Esophagus (tissue), 2 donors: ENCODE measurements at regions not wholly inside any gene's neighbourhood (a gene's known extent, or its start where the extent isn't known, plus 50 kb on each side); places are given as distances from the start of the nearest gene placed in this dataset.

ENCODE experiments used
- H3K27ac ChIP-seq, 2 donors: one replicate each; pipeline ENCODE4 v1.5.1; 2013; ENCODE audit warnings: low read depth in 2 of 2, mild to moderate bottlenecking in 2 of 2, inconsistent platforms in 1 of 2, low read length in 1 of 2, moderate library complexity in 1 of 2
- H3K27me3 ChIP-seq, 2 donors: one replicate each; pipeline ENCODE4 v1.6.1; 2013; ENCODE audit warnings: low read length in 2 of 2, control low read depth in 1 of 2, mild to moderate bottlenecking in 1 of 2; ENCODE audit not compliant: insufficient read depth in 2 of 2, control insufficient read depth in 1 of 2
- H3K36me3 ChIP-seq, 2 donors: one replicate each; pipeline ENCODE4 v1.6.1; 2013; ENCODE audit warnings: low read length in 1 of 2; ENCODE audit not compliant: control insufficient read depth in 2 of 2, insufficient read depth in 2 of 2
- H3K4me1 ChIP-seq, 2 donors: one replicate each; pipeline ENCODE4 v1.6.1; 2013; ENCODE audit warnings: low read length in 1 of 2; ENCODE audit not compliant: control insufficient read depth in 2 of 2, insufficient read depth in 2 of 2
- H3K4me3 ChIP-seq, 2 donors: one replicate each; pipeline ENCODE4 v1.5.1; 2013; ENCODE audit warnings: low read length in 2 of 2, mild to moderate bottlenecking in 2 of 2, low read depth in 1 of 2, moderate library complexity in 1 of 2
- H3K9me3 ChIP-seq, 2 donors: one replicate each; pipeline ENCODE4 v1.6.1; 2013; ENCODE audit warnings: mild to moderate bottlenecking in 2 of 2, low read depth in 1 of 2, low read length in 1 of 2, moderate library complexity in 1 of 2; ENCODE audit not compliant: control insufficient read depth in 2 of 2, insufficient read depth in 1 of 2
- WGBS, 2 donors: extraction: QIAGEN DNeasy Blood & Tissue Kit; methylation state at CpG; one replicate each; pipeline ENCODE4 v1.1.7; 2013; 5-methylcytosine and 5-hydroxymethylcytosine counted together
- donor health status: healthy with polysubstance abuse.
- donor health status: Bipolar disorder and iron deficiency.

DNA sequence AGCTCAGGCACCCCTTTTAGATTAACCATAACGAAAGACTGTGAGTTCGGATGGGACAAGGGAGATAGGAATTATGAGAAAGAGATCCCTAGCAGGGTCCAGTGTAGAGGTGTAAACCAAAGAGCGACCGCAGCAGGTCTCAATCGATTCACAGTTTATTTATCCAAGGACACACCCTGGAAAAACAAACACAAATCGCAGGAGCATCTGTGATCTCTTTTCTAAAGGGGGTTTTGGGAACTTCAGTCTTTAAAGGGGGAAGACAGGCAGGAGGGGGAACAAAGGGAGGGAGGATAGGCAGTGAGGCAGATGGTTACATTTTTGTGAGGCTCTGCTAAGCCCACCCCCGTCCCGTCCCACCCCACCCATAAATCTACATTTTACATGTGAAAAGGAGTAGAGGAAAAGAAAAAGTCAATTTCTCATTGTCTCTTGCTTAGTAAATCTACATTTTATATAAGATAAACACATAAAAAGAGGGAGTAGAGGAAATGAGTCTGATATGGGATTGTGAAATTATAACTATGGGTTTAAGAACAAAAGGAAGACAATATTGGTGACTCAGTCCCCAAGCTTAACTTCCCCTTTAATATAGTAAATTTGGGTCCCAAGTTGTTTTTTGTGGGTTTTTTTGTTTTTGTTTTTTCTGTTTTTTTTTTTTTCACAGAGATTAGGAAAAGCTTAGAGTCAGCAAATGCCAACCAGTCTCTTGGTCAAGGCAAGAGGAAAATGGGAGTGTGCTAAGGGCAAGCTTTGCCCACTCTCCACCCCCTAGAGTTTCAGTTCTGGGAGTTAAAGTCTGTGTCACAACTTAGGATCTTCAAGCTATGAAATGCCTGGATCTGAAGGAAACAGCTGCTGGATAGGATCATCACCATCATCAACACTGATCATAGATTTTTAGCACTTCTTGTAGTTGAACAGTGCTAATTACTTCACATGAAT, 160.9 kb upstream of the CDH5 start:
- WGBS, 2 donors, result 44 to 53% methylated on average over 8 of the region's 8 CpGs
- no peaks in the 10 kb centered on the region for H3K27me3 ChIP-seq
- no peak overlapping the region for H3K4me3 ChIP-seq
- no peak overlapping the region for H3K27ac ChIP-seq
- no peaks in the 10 kb centered on the region for H3K4me1 ChIP-seq
- no peaks in the 10 kb centered on the region for H3K9me3 ChIP-seq
- H3K36me3 ChIP-seq, result no peaks in the 10 kb centered on the region

DNA sequence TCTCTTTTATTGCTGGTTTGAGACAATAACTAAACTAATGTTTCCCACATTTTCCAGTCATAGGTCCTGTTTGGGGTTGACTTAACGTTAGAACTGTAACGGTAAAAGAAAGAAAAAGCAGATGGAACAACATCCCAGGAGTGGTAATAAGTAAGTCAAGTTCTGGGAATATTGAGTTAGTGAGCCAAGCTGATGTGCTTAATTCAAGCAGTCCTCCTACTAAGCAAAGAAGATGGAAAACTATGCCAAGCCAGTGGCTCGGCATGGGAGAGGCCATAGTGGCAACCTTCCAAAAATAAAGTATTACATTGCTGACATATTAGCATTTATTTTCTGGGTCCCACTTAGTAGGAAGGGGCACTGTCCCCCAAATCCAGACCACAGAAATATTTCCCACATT, 161.7 kb upstream of the CDH5 start:
- H3K36me3 ChIP-seq, result no peaks in the 10 kb centered on the region
- 57 to 59% methylated on average over 3 of the region's 3 CpGs for WGBS, 2 donors
- no peaks in the 10 kb centered on the region for H3K4me1 ChIP-seq
- no peak overlapping the region for H3K4me3 ChIP-seq
- no peak overlapping the region for H3K27ac ChIP-seq
- no peaks in the 10 kb centered on the region for H3K27me3 ChIP-seq
- no peaks in the 10 kb centered on the region for H3K9me3 ChIP-seq

DNA sequence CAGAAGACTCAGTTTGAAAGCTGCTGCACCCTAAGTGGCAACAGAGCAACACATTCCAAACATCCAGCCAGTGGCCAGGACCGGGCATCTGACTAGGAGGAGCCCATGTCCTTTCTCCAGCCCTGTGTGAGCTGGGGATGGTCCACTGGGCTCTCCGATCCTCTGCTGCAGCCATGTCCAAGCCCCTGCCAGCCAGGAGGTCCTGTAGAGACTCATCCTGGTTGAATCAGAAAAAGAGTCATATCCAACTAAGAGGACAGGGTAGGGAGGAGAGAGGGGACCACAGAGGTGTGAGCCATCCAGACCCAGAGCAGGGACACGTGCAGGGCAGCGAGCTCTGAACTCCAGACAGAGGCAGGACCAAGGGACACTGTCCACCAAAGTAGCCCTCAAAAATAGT, 163.0 kb upstream of the CDH5 start:
- Histone ChIP-seq H3K27me3 (no peaks in the 10 kb centered on the region), H3K27ac (no peak overlapping the region), H3K9me3 (no peaks in the 10 kb centered on the region), H3K4me1 (no peaks in the 10 kb centered on the region), H3K4me3 (no peak overlapping the region), H3K36me3 (no peaks in the 10 kb centered on the region)
- 82 to 92% methylated on average over 4 of the region's 4 CpGs for WGBS, 2 donors

DNA sequence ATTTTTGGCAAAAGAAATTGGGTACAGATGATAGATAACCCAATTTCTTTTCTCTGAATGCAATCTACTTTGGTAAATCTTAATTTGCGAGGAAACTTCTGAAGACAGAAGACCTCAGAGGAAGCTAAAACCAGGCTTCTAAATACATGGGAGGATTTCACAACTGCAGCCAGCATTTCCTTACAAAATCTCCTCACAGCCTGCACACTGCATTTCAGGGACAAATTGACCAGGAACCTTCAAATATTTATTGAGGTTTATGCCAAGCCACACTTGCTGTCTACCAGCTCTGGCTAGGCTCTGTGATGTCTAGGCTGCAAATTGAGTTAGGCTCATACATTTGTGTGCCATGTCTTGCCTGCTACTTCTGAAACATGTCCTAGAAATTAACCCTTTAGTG, 167.3 kb upstream of the CDH5 start:
- H3K36me3 ChIP-seq, result no peaks in the 10 kb centered on the region
- no peaks in the 10 kb centered on the region for H3K9me3 ChIP-seq
- H3K4me3 ChIP-seq, result no peak overlapping the region
- H3K4me1 ChIP-seq, result no peaks in the 10 kb centered on the region
- H3K27me3 ChIP-seq, result no peaks in the 10 kb centered on the region
- WGBS, 2 donors, result 83 to 93% methylated on average over 1 of the region's 1 CpG
- H3K27ac ChIP-seq, result no peak overlapping the region

DNA sequence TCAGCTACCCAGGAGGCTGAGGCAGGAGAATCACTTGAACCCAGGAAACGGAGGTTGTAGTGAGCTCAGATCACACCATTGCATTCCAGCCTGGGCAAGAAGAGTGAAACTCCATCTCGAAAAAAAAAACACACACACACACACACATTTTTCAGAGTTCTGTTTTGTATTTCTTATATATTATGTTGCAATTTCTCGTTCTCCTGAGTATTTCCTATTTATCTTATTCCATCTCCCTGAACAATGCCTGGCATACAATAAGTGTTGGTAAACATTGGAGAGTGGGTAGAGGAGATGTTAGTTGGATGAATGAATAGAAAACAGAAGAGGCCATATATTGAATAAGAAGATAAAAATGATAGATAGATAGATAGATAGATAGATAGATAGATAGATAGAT, 167.8 kb upstream of the CDH5 start:
- Histone ChIP-seq H3K27ac (no peak overlapping the region), H3K36me3 (no peaks in the 10 kb centered on the region), H3K4me1 (no peaks in the 10 kb centered on the region), H3K4me3 (no peak overlapping the region), H3K27me3 (no peaks in the 10 kb centered on the region), H3K9me3 (no peaks in the 10 kb centered on the region)
- 66 to 91% methylated on average over 3 of the region's 3 CpGs for WGBS, 2 donors

DNA sequence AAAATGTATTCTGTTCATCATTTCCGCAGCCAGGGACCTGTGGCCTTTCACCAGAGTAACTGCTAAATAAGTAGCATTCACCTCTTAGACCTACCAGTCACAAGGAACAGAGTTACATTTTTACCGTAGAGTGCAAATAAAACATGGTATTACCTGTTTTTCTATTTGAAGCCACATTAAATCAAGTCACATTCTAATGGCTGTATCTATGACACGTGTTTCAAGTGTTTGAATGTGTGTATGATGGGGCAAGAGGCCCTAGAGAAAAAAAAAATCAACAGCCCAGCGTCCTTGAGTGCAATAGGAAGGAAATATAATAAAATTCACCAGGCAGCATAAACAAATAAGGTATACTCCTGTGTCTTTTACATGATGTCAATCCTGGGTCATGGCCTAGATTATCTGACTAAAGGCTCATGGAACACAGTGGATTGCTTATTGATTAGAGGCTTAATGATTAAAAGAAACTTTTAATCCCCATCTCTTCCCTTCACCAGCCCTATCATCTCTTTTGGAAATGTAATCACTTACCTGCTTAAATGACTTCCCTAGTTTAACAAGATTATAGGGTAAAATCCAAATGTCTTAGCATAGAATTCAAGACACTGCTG, 168.7 kb upstream of the CDH5 start:
- H3K4me1 ChIP-seq, result no peaks in the 10 kb centered on the region
- H3K36me3 ChIP-seq, result no peaks in the 10 kb centered on the region
- H3K27ac ChIP-seq, result no peak overlapping the region
- H3K27me3 ChIP-seq, result no peaks in the 10 kb centered on the region
- WGBS, 2 donors, result 72 to 81% methylated on average over 4 of the region's 4 CpGs
- H3K4me3 ChIP-seq, result no peak overlapping the region
- no peaks in the 10 kb centered on the region for H3K9me3 ChIP-seq

DNA sequence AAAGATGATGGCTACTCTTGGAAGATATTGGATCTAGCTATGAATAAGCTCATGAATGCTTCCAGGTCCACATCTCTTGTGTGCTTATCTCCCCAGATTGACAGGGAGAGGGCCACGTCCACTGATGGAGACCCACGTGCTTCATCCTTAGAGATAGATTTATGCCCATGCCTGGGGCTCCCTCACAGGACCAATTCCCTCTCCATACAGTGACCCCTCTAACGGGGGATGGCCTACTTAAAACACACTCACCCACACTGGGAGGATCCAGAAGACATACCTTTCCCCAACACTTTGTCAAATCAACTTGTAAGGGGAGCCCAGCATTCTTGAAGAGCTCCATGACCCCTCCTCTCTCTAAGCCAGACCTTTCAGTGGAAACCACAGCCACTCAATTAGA, 169.7 kb upstream of the CDH5 start:
- no peaks in the 10 kb centered on the region for H3K36me3 ChIP-seq
- no peaks in the 10 kb centered on the region for H3K27me3 ChIP-seq
- no peak overlapping the region for H3K27ac ChIP-seq
- H3K9me3 ChIP-seq, result no peaks in the 10 kb centered on the region
- no peaks in the 10 kb centered on the region for H3K4me1 ChIP-seq
- 82 to 91% methylated on average over 3 of the region's 3 CpGs for WGBS, 2 donors
- no peak overlapping the region for H3K4me3 ChIP-seq

DNA sequence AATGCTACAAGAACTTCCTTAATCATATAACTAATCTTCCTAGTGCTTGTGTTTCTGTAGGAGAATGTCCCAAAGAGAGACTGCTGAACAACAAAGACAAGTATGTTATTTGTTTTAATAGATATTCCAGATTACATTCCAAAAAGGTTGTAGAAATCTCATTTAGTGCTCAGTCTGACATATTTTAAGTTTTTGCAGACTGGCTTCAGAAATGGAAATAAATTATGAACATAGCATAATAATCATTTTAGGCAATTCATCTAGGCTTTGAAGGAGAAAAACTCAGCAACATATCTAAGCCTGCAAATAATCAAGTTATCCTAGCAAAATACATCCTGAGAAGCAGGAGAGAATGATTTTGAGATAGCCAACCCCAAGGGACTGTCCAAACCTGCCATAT, 171.6 kb upstream of the CDH5 start:
- Histone ChIP-seq H3K9me3 (no peaks in the 10 kb centered on the region), H3K27ac (no peak overlapping the region)

DNA sequence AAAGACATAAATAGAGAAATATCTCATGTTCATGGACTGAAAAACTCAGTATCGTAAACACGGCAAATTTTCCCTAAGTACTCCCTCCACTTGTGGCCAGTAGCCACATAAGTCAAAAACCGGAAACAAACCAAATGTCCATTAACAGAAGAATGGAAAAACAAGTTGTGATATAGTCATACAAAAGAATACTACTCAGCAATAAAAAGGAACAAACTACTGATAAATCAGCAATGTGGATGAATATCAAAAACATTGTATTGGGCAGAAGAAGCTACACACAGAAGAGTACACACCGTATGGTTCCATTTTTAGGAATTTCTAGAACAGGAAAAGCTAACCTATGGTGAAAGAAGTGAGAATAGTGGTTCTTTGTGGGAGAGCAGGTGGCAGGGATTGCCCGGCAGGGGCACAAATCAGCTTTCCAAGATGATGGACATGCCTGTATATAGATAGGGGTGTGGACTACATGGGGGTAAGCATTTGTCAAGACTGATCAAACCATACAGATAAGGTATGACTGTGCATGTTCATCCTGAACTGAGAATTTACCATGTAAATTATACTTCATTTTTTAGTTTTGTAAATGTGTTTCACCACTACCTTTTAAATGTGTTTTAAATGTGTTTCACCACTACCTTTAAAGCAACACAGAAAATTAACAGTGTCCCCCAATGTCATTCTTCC, 172.8 kb upstream of the CDH5 start:
- Histone ChIP-seq H3K4me1 (peaks cover 0 to 3% of the 10 kb centered on the region in 2 donors), H3K4me3 (no peak overlapping the region), H3K27ac (no peak overlapping the region), H3K36me3 (no peaks in the 10 kb centered on the region), H3K9me3 (no peaks in the 10 kb centered on the region), H3K27me3 (no peaks in the 10 kb centered on the region)
- WGBS, 2 donors, result 79 to 90% methylated on average over 5 of the region's 5 CpGs

More for the DNA sequence above, 171.6 kb upstream of the CDH5 start:
- no peaks in the 10 kb centered on the region for H3K36me3 ChIP-seq
- H3K4me3 ChIP-seq, result no peak overlapping the region
- no peaks in the 10 kb centered on the region for H3K27me3 ChIP-seq
- no peaks in the 10 kb centered on the region for H3K4me1 ChIP-seq
